Body of pancreas (tissue), 4 donors: ENCODE measurements at regions not wholly inside any gene's neighbourhood (a gene's known extent, or its start where the extent isn't known, plus 50 kb on each side); places are given as distances from the start of the nearest gene placed in this dataset.

ENCODE experiments used
- ATAC-seq: fragments of 150-250 bp; one replicate; pipeline ENCODE4 v1.9.1; 2016
- DNase-seq, 4 donors: peaks; one replicate each; pipeline ENCODE4 v3.0.0-alpha.2; 2019
- H3K27ac ChIP-seq, 4 donors: fragments of 200-600 bp; sonication (generic); 1 replicate in 3 of 4; 2 replicates in 1 of 4; pipeline versions ENCODE4 v1.5.1 to v1.6.1; 2016 to 2019; ENCODE audit warnings: mild to moderate bottlenecking in 1 of 4, mixed read lengths in 1 of 4, moderate library complexity in 1 of 4
- H3K27me3 ChIP-seq, 2 donors: fragments of 200-600 bp; sonication (generic); one replicate each; pipeline ENCODE4 v1.6.0; 2016; ENCODE audit warnings: mild to moderate bottlenecking in 1 of 2
- H3K36me3 ChIP-seq, 2 donors: fragments of 200-600 bp; sonication (generic); replicated peaks in 1 of 2; 2 replicates each; pipeline ENCODE4 v1.5.1; 2016; ENCODE audit warnings: low read depth in 2 of 2; ENCODE audit not compliant: insufficient read depth in 1 of 2
- H3K4me1 ChIP-seq: fragments of 200-600 bp; sonication (generic); one replicate; pipeline ENCODE4 v1.6.0; 2016
- H3K4me3 ChIP-seq, 2 donors: fragments of 200-600 bp; sonication (generic); 1 replicate in 1 of 2; 2 replicates in 1 of 2; pipeline ENCODE4 v1.5.1; 2016 to 2019
- H3K9me3 ChIP-seq, 3 donors: fragments of 200-600 bp; sonication (generic); 1 replicate in 2 of 3; 2 replicates in 1 of 3; pipeline ENCODE4 v1.5.1; 2016
- POLR2A ChIP-seq, 3 donors: fragments of 450-650 bp; IDR thresholded peaks; one replicate each; pipeline ENCODE4 v1.6.1; 2016; ENCODE audit warnings: antibody characterized with exemption in 3 of 3, mild to moderate bottlenecking in 2 of 3
- WGBS, 2 donors: methylation state at CpG; one replicate each; pipeline ENCODE4 v1.1.5; 2017; 5-methylcytosine and 5-hydroxymethylcytosine counted together
- intact Hi-C: fragments of 100-400 bp; cut with DNase I; formaldehyde crosslinking; loops from one replicate; pipeline ENCODE4 v1.15.1; 2023
- TF ChIP-seq, protein P1 (sequence below), 7 experiments: fragments of 450-650 bp in 4 of 7; fragments of 200-600 bp in 3 of 7; sonication (generic) in 3 of 7; IDR thresholded peaks; one replicate each; pipeline ENCODE4 v1.5.1; 2016 to 2019; ENCODE audit warnings: antibody characterized with exemption in 7 of 7

DNA sequence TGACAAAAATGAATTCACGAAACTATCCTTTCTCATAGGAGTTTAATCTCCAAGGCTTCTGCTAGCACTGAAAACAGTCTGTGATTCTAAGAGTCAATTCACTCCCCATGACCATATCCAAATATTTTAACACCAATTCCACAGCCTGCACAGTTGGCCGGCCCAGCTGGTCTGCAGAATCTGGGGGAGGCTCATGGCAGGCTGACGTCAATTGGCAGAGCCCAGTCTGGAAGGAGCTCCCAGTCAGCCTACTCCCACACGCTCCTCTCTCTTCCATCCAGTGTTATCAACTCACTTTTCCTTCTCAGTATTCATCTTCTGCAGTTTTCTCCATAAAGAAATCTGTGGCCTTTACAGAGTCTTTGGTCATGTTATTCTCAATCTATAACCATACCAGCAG, 111.0 kb downstream of the TBXT start:
- WGBS, 2 donors = 67 to 73% methylated on average over 4 of the region's 4 CpGs
- no peaks in the 10 kb centered on the region for H3K36me3 ChIP-seq
- ATAC-seq (peak; percentile 47), DNase-seq (peak in 2 of 4 donors; percentile 26 to 33)
- H3K4me3 ChIP-seq = no peak overlapping the region
- no peaks in the 10 kb centered on the region for H3K4me1 ChIP-seq
- no peak overlapping the region for H3K27ac ChIP-seq
- peaks cover 0 to 4% (median 0%) of the 10 kb centered on the region in 3 donors for H3K9me3 ChIP-seq
- H3K27me3 ChIP-seq = no peaks in the 10 kb centered on the region
- intact Hi-C loops = no loop called here
- TF ChIP-seq POLR2A (IDR thresholded peaks at IDR 0.05) = no peak
- TF ChIP-seq, protein P1, sequence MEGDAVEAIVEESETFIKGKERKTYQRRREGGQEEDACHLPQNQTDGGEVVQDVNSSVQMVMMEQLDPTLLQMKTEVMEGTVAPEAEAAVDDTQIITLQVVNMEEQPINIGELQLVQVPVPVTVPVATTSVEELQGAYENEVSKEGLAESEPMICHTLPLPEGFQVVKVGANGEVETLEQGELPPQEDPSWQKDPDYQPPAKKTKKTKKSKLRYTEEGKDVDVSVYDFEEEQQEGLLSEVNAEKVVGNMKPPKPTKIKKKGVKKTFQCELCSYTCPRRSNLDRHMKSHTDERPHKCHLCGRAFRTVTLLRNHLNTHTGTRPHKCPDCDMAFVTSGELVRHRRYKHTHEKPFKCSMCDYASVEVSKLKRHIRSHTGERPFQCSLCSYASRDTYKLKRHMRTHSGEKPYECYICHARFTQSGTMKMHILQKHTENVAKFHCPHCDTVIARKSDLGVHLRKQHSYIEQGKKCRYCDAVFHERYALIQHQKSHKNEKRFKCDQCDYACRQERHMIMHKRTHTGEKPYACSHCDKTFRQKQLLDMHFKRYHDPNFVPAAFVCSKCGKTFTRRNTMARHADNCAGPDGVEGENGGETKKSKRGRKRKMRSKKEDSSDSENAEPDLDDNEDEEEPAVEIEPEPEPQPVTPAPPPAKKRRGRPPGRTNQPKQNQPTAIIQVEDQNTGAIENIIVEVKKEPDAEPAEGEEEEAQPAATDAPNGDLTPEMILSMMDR (IDR thresholded peaks at IDR 0.05) = no peak

DNA sequence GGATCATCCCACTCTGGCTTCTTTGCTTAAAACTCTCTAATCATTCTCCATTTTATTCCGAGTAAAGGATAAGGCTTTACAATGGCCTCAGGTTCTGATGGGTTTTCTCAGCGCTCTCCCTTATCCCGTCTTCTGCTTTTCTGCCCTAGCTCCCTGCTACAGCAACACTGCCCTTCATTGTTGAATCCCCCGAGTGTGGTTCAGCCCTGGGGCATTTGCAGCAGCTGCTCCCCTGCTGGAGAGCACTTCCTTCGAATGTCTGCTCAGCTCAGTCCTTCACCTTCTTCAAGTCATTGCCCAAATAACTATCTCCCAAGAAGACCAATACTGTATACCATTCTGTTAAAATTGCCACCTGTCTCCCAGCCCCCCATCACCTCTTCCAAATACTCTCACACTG, 111.8 kb downstream of the TBXT start:
- no peak overlapping the region for H3K4me3 ChIP-seq
- H3K9me3 ChIP-seq = peaks cover 0 to 6% (median 0%) of the 10 kb centered on the region in 3 donors
- no peak for DNase-seq
- no peak overlapping the region for H3K27ac ChIP-seq
- H3K4me1 ChIP-seq = no peaks in the 10 kb centered on the region
- TF ChIP-seq POLR2A (IDR thresholded peaks at IDR 0.05) = no peak
- TF ChIP-seq, protein P1 (IDR thresholded peaks at IDR 0.05) = no peak
- intact Hi-C loops = no loop called here
- no peaks in the 10 kb centered on the region for H3K27me3 ChIP-seq
- ATAC-seq = no peak
- H3K36me3 ChIP-seq = no peaks in the 10 kb centered on the region
- WGBS, 2 donors = 63 to 67% methylated on average over 5 of the region's 5 CpGs

DNA sequence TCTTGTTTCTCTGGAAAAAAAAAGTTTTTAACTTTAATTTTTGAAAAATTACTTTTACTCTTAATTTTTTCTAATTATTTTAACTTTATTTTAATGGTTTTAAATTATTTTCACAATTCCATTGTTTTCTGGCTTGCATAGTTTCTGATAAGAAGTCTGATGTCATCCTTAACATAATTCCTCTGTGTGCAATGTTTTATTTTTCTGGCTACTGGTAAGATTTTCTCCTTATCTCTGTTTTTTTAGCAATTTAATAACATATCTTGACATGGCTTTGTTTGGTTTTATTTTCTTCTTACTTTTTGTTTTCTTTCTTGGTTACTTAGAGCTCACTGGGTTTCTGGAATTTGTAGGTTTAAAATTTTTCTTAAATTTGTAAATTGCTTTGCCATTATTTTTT, 114.8 kb downstream of the TBXT start:
- TF ChIP-seq POLR2A (IDR thresholded peaks at IDR 0.05) = no peak
- TF ChIP-seq, protein P1 (IDR thresholded peaks at IDR 0.05) = no peak
- no peak for ATAC-seq

DNA sequence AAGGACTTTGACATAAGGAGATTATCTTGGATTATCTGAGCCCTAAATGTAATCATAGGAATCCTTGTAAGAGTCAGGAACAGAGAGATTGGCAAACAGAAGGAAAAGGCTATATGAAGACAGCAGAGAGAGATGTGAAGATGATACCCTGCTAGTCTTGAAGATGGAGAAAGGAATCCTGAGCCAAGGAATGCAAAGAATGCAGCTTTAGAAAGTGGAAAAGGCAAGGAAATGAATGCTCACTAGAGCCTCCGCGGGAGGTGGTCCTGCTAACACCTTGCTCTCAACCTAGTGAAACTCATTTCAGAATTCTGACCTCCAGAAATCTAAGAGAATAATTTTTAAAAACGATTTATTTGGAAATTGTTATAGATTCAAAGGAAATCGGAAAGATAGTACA, 117.1 kb downstream of the TBXT start:
- TF ChIP-seq, protein P1 (IDR thresholded peaks at IDR 0.05) = no peak
- no peak for TF ChIP-seq POLR2A (IDR thresholded peaks at IDR 0.05)
- Histone ChIP-seq H3K36me3 (no peaks in the 10 kb centered on the region), H3K27me3 (no peaks in the 10 kb centered on the region), H3K4me3 (no peak overlapping the region), H3K27ac (no peak overlapping the region), H3K4me1 (peaks cover 15% of the 10 kb centered on the region), H3K9me3 (peaks cover 0 to 6% (median 0%) of the 10 kb centered on the region in 3 donors)
- intact Hi-C loops = no loop called here
- 54 to 57% methylated on average over 4 of the region's 4 CpGs for WGBS, 2 donors
- ATAC-seq (no peak), DNase-seq (no peak)

More for the DNA sequence above, 114.8 kb downstream of the TBXT start:
- intact Hi-C loops = no loop called here
- no peak overlapping the region for H3K27ac ChIP-seq
- H3K36me3 ChIP-seq = no peaks in the 10 kb centered on the region
- H3K4me3 ChIP-seq = no peak overlapping the region
- H3K4me1 ChIP-seq = no peaks in the 10 kb centered on the region
- H3K9me3 ChIP-seq = peaks cover 0 to 6% (median 0%) of the 10 kb centered on the region in 3 donors
- H3K27me3 ChIP-seq = no peaks in the 10 kb centered on the region
- no peak for DNase-seq

DNA sequence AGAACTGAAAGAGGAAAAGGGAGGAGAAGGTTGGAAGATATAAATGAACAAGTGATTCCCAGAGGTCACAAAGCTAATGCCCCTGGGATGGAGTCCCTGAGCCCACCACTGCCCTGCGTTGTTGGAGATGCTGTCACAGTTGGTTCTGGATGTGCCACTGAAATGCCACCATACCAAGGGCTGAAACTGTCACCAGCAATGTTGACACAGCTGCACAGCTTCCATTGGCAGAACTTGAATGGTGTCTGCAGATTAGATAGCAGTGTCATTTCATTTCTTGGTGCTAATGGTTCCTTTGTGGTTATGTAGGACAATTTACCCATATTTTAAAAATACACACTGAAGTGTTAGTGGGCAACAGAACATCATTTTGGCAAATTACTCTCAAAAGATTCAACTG, 120.7 kb downstream of the TBXT start:
- no peak overlapping the region for H3K27ac ChIP-seq
- H3K36me3 ChIP-seq = no peaks in the 10 kb centered on the region
- intact Hi-C loops = no loop called here
- H3K9me3 ChIP-seq = peaks cover 0 to 5% (median 0%) of the 10 kb centered on the region in 3 donors
- 43 to 50% methylated on average over 1 of the region's 1 CpG for WGBS, 2 donors
- peaks cover 17% of the 10 kb centered on the region for H3K4me1 ChIP-seq
- peak in 2 of 4 donors; percentile 22 to 46 for DNase-seq
- H3K27me3 ChIP-seq = no peaks in the 10 kb centered on the region
- ATAC-seq = no peak
- TF ChIP-seq, protein P1 (IDR thresholded peaks at IDR 0.05) = no peak
- TF ChIP-seq POLR2A (IDR thresholded peaks at IDR 0.05) = no peak
- no peak overlapping the region for H3K4me3 ChIP-seq
